HT1080 (cell line): ENCODE measurements at regions not wholly inside any gene's neighbourhood (a gene's known extent, or its start where the extent isn't known, plus 50 kb on each side); places are given as distances from the start of the nearest gene placed in this dataset.
"Not testable (repeated sequence)": the region's sequence is repeated elsewhere in the genome, so short reads cannot be mapped to it uniquely, and the experiment has no call there.

Experiments used
- DNase-seq: peaks from one replicate; pipeline ENCODE4 v3.0.0-alpha.2; 2015; ENCODE audit warnings: low read depth

- DNase-seq: no peak
These were observed 226.0 kb downstream of the AEBP2 start for GRCh38 chr12:19665121-19665900.

- no peak for DNase-seq
These were observed 226.8 kb downstream of the AEBP2 start for GRCh38 chr12:19666070-19666469.

- DNase-seq: no peak
These were observed 230.5 kb downstream of the AEBP2 start for GRCh38 chr12:19669793-19670192.

- no peak for DNase-seq
These were observed 232.4 kb downstream of the AEBP2 start for GRCh38 chr12:19671695-19672094.

- no peak for DNase-seq
These were observed 235.1 kb downstream of the AEBP2 start for GRCh38 chr12:19674437-19674836.

GRCh38 chr12:19675361-19675760 is 236.1 kb downstream of the AEBP2 start:
- DNase-seq: no peak

GRCh38 chr12:19678501-19678900 is 239.2 kb downstream of the AEBP2 start:
- not testable (repeated sequence) for DNase-seq

GRCh38 chr12:19681007-19681406 is 241.7 kb downstream of the AEBP2 start:
- DNase-seq: no peak

GRCh38 chr12:19683178-19683927 is 244.1 kb downstream of the AEBP2 start:
- peak; percentile 62 for DNase-seq

- DNase-seq: no peak
These were observed 248.1 kb downstream of the AEBP2 start for GRCh38 chr12:19687371-19687770.

- DNase-seq: peak; percentile 49
These were observed 249.2 kb downstream of the AEBP2 start for GRCh38 chr12:19688532-19688931.

GRCh38 chr12:19689226-19689625 is 249.9 kb downstream of the AEBP2 start:
- DNase-seq: no peak

GRCh38 chr12:19689801-19690472 is 250.6 kb downstream of the AEBP2 start:
- DNase-seq: no peak

GRCh38 chr12:19692091-19692490 is 252.8 kb downstream of the AEBP2 start:
- DNase-seq: no peak

GRCh38 chr12:19692566-19692965 is 253.3 kb downstream of the AEBP2 start:
- DNase-seq: no peak

GRCh38 chr12:19694627-19695026 is 255.3 kb downstream of the AEBP2 start:
- no peak for DNase-seq

GRCh38 chr12:19695244-19696098 is 256.2 kb downstream of the AEBP2 start:
- DNase-seq: no peak

GRCh38 chr12:19700969-19701368 is 261.7 kb downstream of the AEBP2 start:
- DNase-seq: no peak

- DNase-seq: no peak
These were observed 265.7 kb downstream of the AEBP2 start for GRCh38 chr12:19704966-19705365.

GRCh38 chr12:19706936-19707335 is 267.6 kb downstream of the AEBP2 start:
- no peak for DNase-seq

GRCh38 chr12:19707948-19708409 is 268.7 kb downstream of the AEBP2 start:
- DNase-seq: peak; percentile 78
